ELF-1 (cell line): ENCODE measurements at regions not wholly inside any gene's neighbourhood (a gene's known extent, or its start where the extent isn't known, plus 50 kb on each side); places are given as distances from the start of the nearest gene placed in this dataset.
"Not testable (repeated sequence)": the region's sequence is repeated elsewhere in the genome, so short reads cannot be mapped to it uniquely, and the experiment has no call there.

Experiments used
- DNase-seq: peaks from one replicate; pipeline ENCODE4 v3.0.0-alpha.2; 2016; ENCODE audit warnings: low read depth, low spot score

GRCh38 chr7:118916120-118916519, 691.6 kb downstream of the ANKRD7 start:
- not testable (repeated sequence) for DNase-seq

- no peak for DNase-seq
These were observed 694.1 kb downstream of the ANKRD7 start for GRCh38 chr7:118918556-118918955.

- DNase-seq, result no peak
These were observed 714.3 kb downstream of the ANKRD7 start for GRCh38 chr7:118938845-118939244.

- no peak for DNase-seq
These were observed 719.8 kb downstream of the ANKRD7 start for GRCh38 chr7:118944271-118944670.

GRCh38 chr7:118945911-118946682, 721.6 kb downstream of the ANKRD7 start:
- DNase-seq, result no peak

- no peak for DNase-seq
These were observed 724.0 kb downstream of the ANKRD7 start for GRCh38 chr7:118948508-118948907.

- DNase-seq, result no peak
These were observed 724.5 kb downstream of the ANKRD7 start for GRCh38 chr7:118949031-118949430.

- DNase-seq, result not testable (repeated sequence)
These were observed 731.8 kb downstream of the ANKRD7 start for GRCh38 chr7:118956285-118956684.

- no peak for DNase-seq
These were observed 744.9 kb downstream of the ANKRD7 start for GRCh38 chr7:118969370-118969769.

- no peak for DNase-seq
These were observed 747.2 kb downstream of the ANKRD7 start for GRCh38 chr7:118971706-118972105.

GRCh38 chr7:118974836-118975235, 750.3 kb downstream of the ANKRD7 start:
- no peak for DNase-seq

- DNase-seq, result no peak
These were observed 770.8 kb downstream of the ANKRD7 start for GRCh38 chr7:118995350-118995749.

- DNase-seq, result no peak
These were observed 782.7 kb downstream of the ANKRD7 start for GRCh38 chr7:119007236-119007635.

GRCh38 chr7:119010635-119011034, 786.1 kb downstream of the ANKRD7 start:
- DNase-seq, result no peak

GRCh38 chr7:119026391-119026790, 801.9 kb downstream of the ANKRD7 start:
- no peak for DNase-seq

- no peak for DNase-seq
These were observed 804.2 kb downstream of the ANKRD7 start for GRCh38 chr7:119028736-119029135.

GRCh38 chr7:119032136-119032535, 807.6 kb downstream of the ANKRD7 start:
- DNase-seq, result not testable (repeated sequence)

- no peak for DNase-seq
These were observed 809.1 kb downstream of the ANKRD7 start for GRCh38 chr7:119033641-119034040.

GRCh38 chr7:119037941-119038340, 813.4 kb downstream of the ANKRD7 start:
- DNase-seq, result no peak

- no peak for DNase-seq
These were observed 821.6 kb downstream of the ANKRD7 start for GRCh38 chr7:119046068-119046467.

GRCh38 chr7:119065966-119066365, 841.5 kb downstream of the ANKRD7 start:
- DNase-seq, result no peak

- DNase-seq, result no peak
These were observed 861.5 kb downstream of the ANKRD7 start for GRCh38 chr7:119086026-119086425.

GRCh38 chr7:119090851-119091250, 866.3 kb downstream of the ANKRD7 start:
- no peak for DNase-seq

- DNase-seq, result no peak
These were observed 872.2 kb downstream of the ANKRD7 start for GRCh38 chr7:119096683-119097082.
